CD4-positive, alpha-beta T cell treated with Interferon alpha-2 for 1 hour (primary cell): ENCODE measurements at regions not wholly inside any gene's neighbourhood (a gene's known extent, or its start where the extent isn't known, plus 50 kb on each side); places are given as distances from the start of the nearest gene placed in this dataset.
"Not testable (repeated sequence)": the region's sequence is repeated elsewhere in the genome, so short reads cannot be mapped to it uniquely, and the experiment has no call there.

Experiments
- DNase-seq, 2 donors: peaks; one replicate each; pipeline ENCODE4 v3.0.0-alpha.2; 2020 to 2022

DNA sequence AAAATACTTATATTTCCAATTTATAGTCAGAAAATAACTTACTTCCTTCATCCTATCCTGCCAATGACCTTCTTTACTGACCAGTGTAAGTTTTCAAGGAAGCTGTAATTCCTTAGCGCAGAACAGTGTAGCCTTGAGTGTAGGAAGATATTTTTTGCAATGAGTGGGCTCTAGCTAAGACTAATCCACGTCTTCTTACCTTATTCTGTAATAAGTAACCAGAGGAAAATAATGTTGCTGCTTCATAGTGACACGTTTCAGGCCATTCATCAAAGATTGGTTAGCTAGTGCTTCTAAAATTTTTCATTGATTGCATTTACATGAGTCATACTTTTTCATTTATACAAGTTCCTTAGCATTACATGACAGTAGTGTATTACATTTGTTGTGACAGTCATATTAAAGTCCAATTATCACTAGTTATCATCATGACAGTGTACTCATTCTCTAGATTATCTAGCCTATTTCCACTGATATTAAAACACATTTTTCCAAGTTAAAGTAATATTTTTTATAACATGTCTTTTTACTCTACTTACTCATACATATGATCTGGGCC is 403.8 kb upstream of the EPHA3 start:
- DNase-seq: no peak

DNA sequence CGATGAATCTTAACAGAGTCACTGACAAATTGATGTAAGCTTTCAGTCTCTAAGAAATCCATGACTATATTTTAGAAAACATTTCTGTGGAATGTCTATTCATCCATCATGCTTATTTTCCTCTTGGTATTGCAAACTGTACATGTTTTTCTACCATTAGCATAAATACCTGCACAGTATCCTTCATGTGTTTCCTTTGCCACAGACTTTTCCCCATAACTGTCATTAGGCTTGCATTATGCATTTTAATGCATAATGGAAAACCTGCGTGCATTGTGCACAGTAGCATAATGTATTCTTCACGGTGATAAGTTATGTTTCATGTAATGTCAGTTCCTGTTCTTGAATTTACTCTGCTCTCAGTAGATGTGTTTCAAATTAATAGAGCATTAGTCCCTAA is 403.1 kb upstream of the EPHA3 start:
- no peak for DNase-seq

DNA sequence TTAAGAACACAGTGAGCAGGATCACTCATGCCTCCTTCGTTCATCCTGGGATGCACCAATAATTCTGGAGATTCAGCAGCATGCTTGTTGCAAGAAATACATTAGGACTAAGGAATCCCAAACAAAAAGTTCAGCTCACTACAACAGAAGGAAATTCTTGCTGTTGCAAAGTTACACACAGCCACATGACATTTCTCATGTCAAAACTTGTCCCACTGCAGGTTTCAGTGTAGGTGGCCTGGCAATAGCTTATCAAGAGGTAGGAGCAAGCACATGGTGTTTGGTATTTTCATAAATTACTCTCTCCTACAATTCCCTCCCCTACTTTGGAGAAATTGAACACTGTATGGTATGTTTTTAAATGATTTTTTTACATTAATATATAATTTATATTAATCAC is 399.6 kb upstream of the EPHA3 start:
- DNase-seq: no peak

DNA sequence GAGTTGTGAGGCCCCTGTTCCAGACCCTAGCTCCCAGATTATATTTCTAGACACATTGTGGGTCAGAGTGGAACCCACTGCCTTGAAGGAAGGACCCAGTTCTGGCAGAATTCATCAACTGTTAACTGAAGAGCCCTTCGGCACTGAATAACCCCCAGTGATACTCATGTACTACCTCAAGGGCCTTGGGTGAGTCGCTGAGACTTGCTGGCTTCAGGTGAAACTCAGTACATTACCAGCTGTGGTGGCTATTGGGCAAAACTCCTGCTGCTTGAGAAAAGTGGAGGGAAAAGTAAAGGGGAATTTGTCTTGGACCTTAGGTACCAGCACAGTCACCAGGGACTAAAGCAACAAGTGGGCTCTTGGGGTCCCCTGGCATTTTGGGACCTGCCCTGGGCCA is 394.9 kb upstream of the EPHA3 start:
- no peak for DNase-seq

DNA sequence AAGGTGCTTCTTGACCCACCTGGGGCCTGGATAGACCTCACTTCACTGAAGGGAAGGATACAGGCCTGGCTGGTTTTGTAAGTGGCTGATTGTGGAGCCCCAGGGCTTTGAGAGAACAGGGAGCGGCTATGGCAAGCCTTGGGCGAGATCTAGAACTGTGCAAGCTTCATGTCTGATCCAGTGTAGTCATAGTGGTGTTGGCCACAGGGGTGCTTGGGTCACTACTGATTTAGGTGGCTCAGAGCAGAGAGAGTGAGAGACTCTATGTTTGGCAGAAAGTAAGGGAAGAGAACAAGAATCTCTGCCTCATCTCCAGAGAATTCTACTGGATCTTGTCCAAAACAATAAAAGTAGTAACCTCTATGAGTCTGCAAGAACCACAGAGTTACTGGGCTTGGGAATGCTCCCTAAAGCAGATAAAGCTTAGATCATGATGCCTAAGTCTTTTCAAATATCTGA is 394.2 kb upstream of the EPHA3 start:
- DNase-seq: no peak

DNA sequence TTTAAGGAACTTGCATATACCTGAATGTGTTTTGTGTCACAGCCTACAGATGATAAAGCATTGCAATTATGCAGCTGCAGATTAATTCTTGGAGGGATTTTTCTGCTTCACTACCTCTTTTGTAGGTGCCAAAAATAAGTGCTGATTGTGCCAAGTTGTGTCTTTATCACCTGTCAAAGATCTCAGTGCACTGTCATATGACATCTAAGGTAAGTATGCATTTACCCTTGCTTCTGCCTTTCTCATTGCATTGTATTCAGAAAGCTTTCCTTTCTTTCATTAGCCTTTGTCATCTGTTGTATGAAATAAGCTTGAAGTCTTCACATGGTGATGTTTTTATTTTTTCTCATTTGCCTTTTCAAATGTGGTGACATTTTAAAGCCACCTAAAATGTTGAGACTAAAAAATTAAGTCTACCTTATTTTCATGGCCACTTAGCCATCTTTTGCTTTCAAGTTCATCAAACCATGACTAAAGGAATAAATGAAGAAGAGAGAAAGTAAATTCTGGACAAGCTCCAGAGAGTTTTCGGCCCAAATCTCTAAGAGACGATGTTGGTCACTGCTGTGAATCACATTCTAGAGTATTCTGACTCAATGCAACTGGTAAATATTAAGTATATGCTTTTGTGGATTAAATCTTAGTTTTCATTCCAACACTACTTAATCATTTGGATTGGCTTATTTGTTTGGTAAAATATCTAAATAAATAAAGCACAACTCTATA is 381.8 kb upstream of the EPHA3 start:
- DNase-seq: no peak

DNA sequence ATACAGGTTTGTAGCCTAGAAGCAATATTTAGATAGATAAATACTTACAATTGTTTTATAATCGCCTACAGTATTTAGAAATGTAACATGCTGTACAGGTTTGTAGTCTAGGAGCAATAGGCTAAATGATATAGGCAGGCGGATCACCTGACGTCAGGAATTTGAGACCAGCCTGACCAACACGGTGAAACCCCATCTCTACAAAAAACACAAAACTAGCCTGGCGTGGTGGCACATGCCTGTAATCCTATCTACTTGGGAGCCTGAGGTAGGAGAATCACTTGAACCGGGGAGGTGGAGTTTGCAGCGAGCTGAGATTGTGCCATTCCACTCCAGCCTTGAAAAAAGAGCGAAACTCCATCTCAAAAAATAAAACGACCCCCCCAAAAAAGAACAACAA is 375.2 kb upstream of the EPHA3 start:
- no peak for DNase-seq

DNA sequence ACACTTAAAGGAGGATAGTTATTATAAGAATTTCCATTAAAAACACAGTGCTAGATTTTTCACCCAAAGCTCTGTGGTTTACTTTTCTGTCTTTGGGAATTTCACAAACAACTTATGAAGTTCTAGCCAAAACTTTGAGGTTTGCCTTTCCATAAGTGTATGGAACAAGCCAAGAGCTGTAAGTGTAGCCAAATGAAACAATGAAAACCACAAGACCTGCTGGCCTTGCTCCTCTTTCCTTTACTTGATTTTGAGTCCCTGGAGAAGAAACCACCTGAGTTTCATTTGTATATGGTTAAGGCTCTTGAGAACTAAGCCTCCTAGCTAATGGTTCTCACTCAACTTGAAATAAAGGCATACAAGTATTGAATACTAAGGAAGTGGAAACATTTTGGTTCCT is 365.3 kb upstream of the EPHA3 start:
- no peak for DNase-seq

DNA sequence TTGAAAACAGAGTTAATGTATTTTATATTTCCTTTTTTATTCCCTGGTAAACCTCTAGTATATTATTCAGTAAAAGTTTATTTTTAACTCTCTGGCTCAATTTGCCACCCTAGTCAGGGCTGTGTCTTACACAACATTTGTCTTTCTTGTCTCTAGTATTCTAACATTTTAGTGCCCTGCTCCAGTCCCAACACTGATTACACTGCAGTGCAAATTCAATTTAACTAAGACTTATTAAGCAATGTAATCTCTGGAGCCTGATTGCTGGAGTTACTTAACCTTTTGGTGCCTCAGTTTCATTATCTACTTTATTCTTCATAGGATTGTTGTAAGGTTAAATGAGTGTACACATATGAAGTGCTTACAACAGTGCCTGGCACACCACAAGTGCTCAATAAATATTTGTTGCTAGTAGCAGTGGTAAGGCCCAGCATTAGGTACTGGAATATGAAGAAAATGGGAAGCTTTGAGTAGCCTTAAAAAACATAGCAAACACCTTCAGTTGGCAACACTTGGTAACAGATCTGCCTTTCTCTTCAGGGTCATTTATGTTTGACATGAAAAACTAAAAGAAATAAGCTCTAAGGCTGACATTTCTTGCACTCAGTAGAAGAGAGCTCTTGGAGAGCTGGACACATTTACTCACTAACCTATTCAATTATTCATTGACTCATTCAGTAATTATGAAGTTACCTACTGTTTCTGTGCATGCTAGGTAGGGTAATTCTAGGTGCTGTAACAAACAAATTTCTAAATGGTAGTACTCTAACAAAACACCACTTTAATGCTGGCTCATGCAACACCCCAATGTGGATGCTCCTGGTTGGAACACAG is 364.5 kb upstream of the EPHA3 start:
- DNase-seq: no peak

DNA sequence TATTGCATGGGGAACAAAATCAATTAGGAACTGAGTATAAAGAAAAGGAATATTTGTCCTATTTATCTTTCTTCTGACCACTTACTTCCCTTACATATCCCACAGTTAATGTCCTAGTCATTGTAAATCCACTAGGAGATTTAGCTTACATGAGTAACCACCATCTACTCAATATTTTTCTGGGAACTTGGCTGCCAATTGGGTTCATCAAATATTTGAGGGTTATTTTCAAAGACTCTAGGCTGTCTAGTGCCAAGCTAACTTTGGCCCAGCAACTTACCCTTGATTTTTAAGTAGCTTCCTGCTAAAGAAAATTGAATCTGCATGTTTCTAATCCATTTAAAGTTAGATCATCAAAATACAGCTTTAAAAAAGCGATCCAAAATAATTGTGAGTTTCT is 362.5 kb upstream of the EPHA3 start:
- no peak for DNase-seq

DNA sequence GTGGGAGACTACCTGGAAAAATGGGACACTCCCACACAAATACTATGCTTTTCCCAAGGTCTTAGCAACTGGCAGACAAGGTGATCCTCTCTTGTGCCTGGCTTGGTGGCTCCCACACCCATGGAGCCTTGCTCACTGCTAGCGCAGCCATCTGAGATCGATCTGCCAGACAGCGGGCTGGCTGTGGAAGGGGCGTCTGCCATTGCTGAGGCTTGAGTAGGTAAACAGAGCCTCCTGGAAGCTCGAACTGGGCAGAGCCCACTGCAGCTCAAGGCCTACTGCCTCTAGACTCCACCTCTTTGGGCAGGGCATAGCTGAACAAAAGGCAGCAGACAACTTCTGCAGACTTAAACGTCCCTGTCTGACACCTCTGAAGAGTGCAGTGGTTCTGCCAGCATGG is 360.3 kb upstream of the EPHA3 start:
- DNase-seq: not testable (repeated sequence)

DNA sequence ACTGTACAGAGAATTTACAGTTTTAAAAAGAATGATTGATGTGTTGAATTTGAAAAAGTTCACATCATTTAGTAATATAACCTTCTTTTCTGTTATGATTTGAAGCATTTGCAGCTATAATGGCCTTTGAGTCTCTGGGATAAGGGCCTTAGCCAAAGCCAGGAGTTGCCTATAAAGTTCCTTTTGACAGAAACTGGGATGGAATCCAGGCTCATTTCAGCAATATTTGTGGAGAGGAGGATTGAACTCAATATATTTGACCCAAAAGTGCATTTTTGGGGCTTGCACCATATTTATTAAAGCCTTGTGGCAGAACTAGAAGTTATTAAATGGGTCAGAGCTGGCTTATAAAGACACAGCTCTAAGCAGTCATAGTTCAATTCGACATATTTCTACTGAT is 348.7 kb upstream of the EPHA3 start:
- DNase-seq: no peak

DNA sequence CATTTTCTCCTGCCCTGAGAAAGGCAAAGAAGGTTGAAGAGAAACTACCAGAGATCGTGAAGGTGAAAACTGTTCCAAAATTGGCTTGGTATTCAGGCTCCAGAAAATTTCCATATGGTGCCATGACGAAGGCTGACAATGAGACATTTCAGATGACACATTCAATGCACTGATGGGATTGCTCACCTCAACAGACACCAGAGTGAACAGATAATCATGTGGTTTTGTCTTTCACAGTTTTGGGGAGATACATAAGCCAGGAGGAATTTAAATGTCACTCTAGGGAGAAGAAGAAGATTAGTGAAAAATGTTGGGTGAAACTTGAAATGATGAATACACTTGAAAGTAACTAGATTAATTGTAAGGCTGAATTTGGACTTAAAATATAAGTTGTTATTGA is 339.7 kb upstream of the EPHA3 start:
- DNase-seq: no peak

DNA sequence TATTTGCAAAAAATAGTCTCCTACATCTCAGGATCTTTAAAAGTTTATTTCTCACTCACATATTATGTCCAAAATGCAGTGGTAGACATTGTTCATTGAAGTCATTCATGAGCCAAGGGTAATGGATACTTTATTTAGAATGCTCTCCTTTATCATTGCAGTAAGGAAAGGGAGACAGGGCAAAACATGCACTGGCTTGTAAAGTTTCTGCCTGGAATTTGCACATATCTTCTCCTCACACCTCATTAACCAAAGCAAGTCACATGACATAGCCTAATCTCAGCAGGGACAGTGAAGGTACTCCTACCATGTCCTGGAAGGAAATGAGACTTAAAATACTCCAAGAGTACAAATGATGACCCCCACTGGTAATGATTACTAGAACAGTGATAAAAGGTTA is 333.7 kb upstream of the EPHA3 start:
- DNase-seq: no peak

DNA sequence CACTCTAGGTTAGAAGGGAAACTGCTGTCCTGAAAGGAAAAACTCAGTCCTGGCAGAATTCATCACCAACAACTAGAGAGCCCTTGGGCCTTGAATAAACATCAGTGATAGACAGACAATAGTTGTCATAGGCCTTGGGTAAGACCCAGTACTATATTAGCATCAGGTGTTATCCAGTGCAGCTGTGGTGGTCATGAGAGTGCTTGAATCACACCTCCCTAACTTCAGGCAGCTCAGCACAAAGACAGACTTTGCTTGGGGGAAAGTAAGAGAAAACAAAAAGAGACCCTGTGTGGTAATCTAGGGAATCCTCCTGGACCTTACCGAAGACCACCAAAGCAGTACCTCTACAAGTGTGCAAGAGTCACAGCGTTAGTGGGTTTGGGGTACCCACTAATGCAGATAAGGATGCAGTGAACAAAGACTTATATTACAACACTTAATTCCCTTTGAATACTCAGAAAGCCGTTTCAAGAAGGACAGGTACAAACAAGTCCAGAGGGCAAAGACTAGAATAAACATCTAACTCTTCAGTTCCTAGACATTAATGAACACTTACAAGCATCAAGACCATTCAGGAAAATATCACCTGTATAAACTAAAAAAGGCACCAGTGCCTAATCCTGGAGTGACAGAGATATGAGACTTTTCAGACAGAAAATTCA is 332.3 kb upstream of the EPHA3 start:
- DNase-seq: no peak

DNA sequence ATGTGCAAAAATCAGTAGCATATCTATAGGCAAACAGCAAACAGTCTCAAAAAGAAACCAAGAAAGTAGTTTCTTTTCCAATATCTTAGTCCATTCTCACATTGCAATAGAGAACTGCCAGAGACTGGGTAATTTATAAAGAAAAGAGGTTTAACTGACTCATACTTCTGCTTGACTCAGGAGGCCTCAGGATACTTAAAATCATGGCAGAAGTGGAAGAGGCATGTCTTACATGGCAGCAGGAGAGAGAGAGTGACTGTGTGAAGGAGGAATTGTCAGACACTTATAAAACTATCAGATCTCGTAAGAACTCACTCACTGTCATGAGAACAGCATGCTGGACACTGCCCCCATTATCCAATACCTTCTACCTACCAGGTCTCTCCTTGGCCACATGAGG is 327.9 kb upstream of the EPHA3 start:
- DNase-seq: no peak

DNA sequence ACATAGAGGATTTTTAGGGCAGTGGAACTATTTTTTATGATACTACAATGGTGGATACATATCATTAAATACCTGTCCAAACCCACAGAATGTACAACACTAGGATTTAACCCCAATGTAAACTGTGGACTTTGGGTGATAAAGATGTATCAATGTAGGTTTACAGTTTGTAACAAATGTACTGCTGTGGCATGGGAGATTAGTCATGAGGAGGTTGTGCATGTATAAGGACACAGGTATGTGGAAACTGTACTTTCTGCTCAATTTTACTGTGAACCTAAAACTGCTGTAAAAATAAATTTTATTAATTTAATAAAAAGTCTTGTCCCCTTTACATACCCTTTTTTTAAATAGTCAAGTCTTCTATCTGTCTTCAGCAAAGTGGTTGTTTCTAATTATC is 322.5 kb upstream of the EPHA3 start:
- DNase-seq: no peak

DNA sequence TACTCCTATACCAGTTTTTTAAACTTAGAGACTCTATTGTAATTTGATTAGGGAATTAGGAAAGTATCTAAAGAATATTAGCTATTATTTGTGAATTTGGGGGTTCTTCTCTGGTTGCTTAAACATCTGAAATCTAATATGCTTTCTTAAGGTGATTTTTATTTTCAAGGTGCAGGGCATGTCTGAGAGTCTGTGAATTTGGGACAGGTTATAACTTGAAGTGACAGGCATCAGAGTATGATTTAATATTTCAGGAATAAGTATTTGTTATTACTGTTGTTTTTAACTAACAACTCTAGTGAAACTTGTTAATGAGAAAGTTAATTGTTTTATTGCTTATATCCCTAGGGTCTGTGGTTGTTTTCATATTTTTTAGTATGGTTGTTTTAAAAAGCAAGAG is 321.6 kb upstream of the EPHA3 start:
- DNase-seq: no peak

DNA sequence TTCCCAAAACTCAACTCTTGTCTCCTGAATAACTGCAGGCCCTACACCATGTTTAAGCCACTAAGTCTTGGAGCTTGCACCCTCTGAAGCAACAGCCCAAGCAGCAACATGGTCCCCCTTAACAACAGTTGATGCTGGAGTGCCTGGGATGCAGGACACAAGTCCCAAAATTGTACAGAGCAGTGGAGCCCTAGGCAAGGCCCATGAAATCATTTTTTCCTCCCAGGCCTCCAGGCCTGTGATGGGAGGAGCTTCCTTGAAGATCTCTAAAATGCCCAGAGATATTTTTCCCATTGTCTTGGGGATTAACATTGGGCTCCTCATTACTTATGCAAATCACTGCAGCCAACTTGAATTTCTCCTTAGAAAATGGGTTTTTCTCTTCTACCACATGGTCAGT is 311.9 kb upstream of the EPHA3 start:
- no peak for DNase-seq

DNA sequence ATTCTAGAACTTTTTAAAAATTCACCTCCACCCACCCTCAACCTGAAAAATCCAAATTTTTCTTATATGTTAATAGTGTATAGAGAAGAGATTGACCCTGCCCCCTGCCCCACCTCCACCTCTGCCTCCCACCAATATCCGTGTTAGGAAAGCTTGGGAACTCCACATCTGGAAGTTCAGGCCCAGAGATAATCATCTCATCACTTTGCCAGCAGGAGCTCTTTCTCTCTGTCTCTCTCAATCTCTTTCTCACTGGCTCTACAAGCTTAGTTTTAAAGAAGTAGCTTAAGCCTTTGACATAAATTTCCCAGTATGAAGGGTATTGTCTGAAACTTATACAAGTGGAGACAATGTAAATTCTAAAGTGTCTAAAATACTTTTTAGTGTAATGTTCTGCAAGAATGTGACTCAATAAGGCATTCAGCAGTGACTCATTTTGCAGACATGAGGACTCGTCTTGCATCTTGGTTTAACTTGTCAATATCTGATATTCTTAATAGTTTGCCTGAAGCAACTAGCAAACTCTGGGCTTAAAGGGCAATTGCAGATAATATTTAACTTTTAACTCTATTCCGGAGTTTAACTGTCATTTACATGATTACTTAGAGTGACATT is 299.8 kb upstream of the EPHA3 start:
- no peak for DNase-seq

DNA sequence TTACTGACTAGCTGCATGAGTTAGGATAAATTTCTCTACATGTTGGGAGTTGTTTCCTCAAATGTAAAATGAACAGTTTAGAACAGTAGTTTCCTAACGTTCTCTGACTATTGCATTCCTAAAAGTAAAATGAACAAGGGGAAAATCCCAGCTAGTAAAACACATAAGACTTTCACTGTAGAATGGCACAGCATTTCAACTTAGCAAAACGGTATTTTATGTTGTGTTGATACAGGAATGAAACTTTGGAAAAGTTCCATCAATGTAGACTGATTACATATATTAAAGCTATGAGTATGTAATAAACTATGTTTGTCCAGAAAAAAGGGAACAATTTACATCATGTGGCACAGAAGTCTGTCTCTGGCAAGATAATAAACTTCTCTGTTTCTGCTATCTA is 297.4 kb upstream of the EPHA3 start:
- DNase-seq: no peak

DNA sequence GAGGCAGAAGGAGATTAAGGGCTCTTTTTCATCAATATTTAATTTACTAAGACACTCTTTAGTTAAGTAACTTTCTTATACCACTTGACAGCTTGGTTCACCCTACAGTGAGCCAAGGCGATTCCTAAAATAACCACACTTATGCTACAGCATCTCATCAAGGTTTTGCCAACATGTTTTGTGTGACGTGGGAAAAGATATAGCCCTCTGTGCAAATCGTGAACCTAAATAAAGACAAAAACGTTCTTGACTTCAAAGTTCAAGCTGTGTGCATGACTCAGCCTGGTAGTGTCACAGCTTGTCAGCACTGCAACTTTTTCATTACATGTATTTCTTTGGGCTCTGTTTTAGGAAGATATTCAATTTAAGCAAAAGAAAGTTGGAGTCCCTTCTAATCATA is 297.0 kb upstream of the EPHA3 start:
- no peak for DNase-seq

DNA sequence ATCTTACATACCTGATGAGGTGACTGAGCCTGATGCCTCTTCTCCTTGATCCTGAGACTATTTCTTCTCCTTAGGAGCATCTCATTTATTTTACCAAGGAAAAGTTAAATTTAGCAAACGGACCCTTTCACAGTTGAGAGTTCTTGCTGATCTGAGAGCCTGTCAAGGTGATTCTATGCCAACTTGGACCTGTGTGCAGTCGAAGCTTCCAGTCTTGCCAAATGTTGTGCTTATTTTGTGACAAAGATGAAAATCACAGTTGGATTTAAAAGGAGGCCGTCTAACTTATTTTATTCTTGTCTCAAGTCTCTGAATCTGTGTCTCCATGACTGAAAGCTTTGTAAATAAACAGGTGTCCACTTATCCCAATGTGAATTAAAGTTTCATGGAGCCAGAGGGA is 296.3 kb upstream of the EPHA3 start:
- DNase-seq: no peak
